Small intestine (tissue), 7 donors: ENCODE measurements at regions not wholly inside any gene's neighbourhood (a gene's known extent, or its start where the extent isn't known, plus 50 kb on each side); places are given as distances from the start of the nearest gene placed in this dataset.

Experiments
- DNase-seq, 2 donors: peaks; one replicate each; pipeline versions ENCODE4 v3.0.0 to v3.0.0-alpha.2; 2013
- FAIRE-seq: peaks from 2 replicates; lab custom pipeline; 2012; peaks lifted over from hg19 to GRCh38; lab: Jason Lieb, UNC
- H3K27ac ChIP-seq, 3 donors: one replicate each; pipeline ENCODE4 v1.5.1; 2013; ENCODE audit warnings: low read length in 2 of 3, mild to moderate bottlenecking in 2 of 3, control low read depth in 1 of 3, inconsistent platforms in 1 of 3, low read depth in 1 of 3, moderate library complexity in 1 of 3
- H3K27me3 ChIP-seq, 3 donors: one replicate each; pipeline ENCODE4 v1.6.1; 2013; ENCODE audit warnings: low read length in 3 of 3, inconsistent platforms in 1 of 3; ENCODE audit not compliant: control insufficient read depth in 3 of 3, insufficient read depth in 3 of 3
- H3K36me3 ChIP-seq, 3 donors: one replicate each; pipeline ENCODE4 v1.6.1; 2013; ENCODE audit warnings: low read length in 3 of 3, inconsistent platforms in 1 of 3, low read depth in 1 of 3, mild to moderate bottlenecking in 1 of 3, moderate library complexity in 1 of 3; ENCODE audit not compliant: control insufficient read depth in 3 of 3, insufficient read depth in 2 of 3
- H3K4me1 ChIP-seq, 3 donors: one replicate each; pipeline ENCODE4 v1.6.1; 2013; ENCODE audit warnings: low read length in 2 of 3, inconsistent platforms in 1 of 3, low read depth in 1 of 3, mild to moderate bottlenecking in 1 of 3, moderate library complexity in 1 of 3; ENCODE audit not compliant: control insufficient read depth in 3 of 3, insufficient read depth in 2 of 3
- H3K4me3 ChIP-seq, 3 donors: one replicate each; pipeline ENCODE4 v1.5.1; 2013; ENCODE audit warnings: low read length in 3 of 3, control low read depth in 1 of 3, inconsistent platforms in 1 of 3, low read depth in 1 of 3, mild to moderate bottlenecking in 1 of 3, moderate library complexity in 1 of 3
- H3K9me3 ChIP-seq, 2 donors: one replicate each; pipeline ENCODE4 v1.6.1; 2013; ENCODE audit warnings: low read depth in 1 of 2, low read length in 1 of 2; ENCODE audit not compliant: control insufficient read depth in 2 of 2, insufficient read depth in 1 of 2
- WGBS, 3 donors: extraction: QIAGEN DNeasy Blood & Tissue Kit; methylation state at CpG; one replicate each; pipeline ENCODE4 v1.1.7; 2013; 5-methylcytosine and 5-hydroxymethylcytosine counted together
- donor health status: healthy with polysubstance abuse.
- donor health status: control.
- donor health status: control.
- donor health status: Bipolar disorder and iron deficiency.
- donor health status: healthy.

DNA sequence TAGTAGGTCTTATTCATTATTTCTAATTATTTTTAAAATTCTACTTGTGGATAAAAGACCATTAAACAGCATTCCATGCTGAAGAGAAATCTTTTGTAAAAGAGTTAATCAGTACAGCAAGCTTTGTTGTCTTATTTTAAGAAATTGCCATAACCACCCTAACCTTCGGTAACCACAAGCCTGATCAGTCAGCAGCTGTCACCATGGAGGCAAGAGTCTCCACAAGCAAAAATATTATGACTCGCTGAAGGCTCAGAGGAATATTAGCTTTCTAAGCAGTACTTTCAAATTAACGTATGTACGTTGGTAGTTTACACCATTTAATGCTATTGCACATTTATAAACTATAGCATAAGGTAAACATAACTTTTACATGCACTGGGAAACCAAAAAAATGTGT lies 650.5 kb upstream of the LINC00305 start:
- no peak for FAIRE-seq
- H3K27ac ChIP-seq, result no peak overlapping the region
- 78 to 89% (median 79%) methylated on average over 4 of the region's 4 CpGs for WGBS, 3 donors
- no peak for DNase-seq
- H3K36me3 ChIP-seq, result no peaks in the 10 kb centered on the region
- no peak overlapping the region for H3K4me3 ChIP-seq
- H3K27me3 ChIP-seq, result no peaks in the 10 kb centered on the region
- H3K9me3 ChIP-seq, result no peaks in the 10 kb centered on the region
- no peaks in the 10 kb centered on the region for H3K4me1 ChIP-seq

DNA sequence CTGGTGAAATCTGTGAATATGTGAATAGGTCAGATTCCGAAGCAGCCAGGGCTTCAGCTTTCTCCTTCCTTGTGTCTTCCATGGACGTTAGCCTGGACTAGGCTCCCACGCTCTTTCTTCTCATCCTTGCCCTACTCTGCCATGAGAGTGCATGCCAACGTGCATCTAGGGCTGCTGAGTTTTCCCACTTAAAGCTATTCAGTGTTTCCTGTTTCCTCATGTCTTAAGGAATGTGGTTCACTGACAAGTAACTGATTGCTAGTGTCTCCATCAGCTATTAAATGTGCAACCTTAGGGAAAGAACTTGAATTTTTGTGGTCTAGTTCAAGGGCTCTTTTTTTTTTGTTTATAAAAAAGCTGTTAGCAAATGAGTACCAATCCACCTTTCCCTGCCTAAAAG lies 642.3 kb upstream of the LINC00305 start:
- DNase-seq, result no peak
- Histone ChIP-seq H3K27me3 (no peaks in the 10 kb centered on the region), H3K4me1 (no peaks in the 10 kb centered on the region), H3K36me3 (no peaks in the 10 kb centered on the region), H3K9me3 (no peaks in the 10 kb centered on the region), H3K27ac (no peak overlapping the region), H3K4me3 (no peak overlapping the region)
- FAIRE-seq, result no peak
- 61 to 69% (median 65%) methylated on average over 4 of the region's 4 CpGs for WGBS, 3 donors

DNA sequence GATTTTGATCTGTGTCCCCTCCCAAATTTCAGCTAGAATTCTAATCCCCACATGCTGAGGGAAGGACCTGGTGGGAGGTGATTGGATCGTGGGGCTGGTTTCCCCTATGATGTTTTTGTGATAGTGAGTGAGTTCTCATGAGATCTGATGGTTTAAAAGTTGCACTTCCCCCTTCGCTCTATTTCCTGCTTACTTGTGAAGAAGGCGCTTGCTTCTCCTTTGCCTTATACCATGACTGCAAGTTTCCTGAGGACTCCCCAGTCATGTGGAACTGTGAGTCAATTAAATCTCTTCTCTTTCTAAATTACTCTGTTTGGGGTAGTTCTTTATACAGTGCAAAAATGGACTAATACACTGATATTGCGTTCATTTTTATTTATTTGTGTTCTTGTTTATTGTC lies 636.8 kb upstream of the LINC00305 start:
- FAIRE-seq, result no peak
- Histone ChIP-seq H3K27ac (no peak overlapping the region), H3K27me3 (no peaks in the 10 kb centered on the region), H3K4me1 (no peaks in the 10 kb centered on the region), H3K36me3 (no peaks in the 10 kb centered on the region), H3K4me3 (no peak overlapping the region), H3K9me3 (no peaks in the 10 kb centered on the region)
- DNase-seq, result no peak
- WGBS, 3 donors, result 33 to 60% (median 37%) methylated on average over 4 of the region's 4 CpGs

DNA sequence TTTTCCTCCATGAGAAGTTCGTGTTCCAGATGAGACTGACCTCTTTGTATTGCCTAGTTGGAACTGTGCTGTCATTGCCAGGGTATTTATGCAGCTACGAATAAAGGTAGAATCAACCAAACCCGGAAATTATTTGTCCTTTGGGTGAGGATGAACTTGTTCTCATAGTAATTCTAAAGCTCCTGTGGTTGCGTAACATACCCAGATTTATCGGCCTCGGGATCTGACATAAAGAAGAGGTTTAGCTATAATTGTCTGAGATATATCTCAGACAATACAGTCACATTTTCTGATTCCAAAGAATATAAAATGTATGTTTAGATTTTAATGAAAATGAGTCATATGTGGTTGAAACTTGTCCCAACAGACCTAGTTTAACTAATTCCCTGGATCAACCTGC lies 628.7 kb upstream of the LINC00305 start:
- Histone ChIP-seq H3K27me3 (no peaks in the 10 kb centered on the region), H3K36me3 (no peaks in the 10 kb centered on the region), H3K4me3 (no peak overlapping the region), H3K4me1 (no peaks in the 10 kb centered on the region), H3K27ac (no peak overlapping the region), H3K9me3 (no peaks in the 10 kb centered on the region)
- no peak for DNase-seq
- 77 to 85% (median 80%) methylated on average over 6 of the region's 6 CpGs for WGBS, 3 donors
- no peak for FAIRE-seq

DNA sequence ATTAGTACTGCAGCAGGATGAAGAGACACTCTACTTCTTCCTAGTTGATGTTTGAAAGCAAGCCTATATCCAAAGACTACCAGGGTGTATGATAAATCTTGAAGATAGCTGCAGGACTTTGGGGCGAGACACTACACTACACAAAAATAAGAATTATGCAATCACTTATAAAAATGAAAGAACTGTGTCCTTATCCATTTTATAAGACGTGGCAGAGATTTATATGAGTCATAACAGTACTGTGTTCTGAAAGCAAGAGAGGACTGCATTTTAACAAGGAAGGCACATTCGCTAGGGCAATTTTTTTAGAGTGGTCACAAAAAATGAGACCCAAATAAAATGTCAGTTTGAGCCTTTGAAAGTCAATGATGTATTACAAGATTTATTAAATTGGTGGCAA lies 617.0 kb upstream of the LINC00305 start:
- no peak overlapping the region for H3K27ac ChIP-seq
- WGBS, 3 donors, result 49 to 72% (median 50%) methylated on average over 3 of the region's 3 CpGs
- H3K4me3 ChIP-seq, result no peak overlapping the region
- FAIRE-seq (no peak), DNase-seq (no peak)
- H3K9me3 ChIP-seq, result no peaks in the 10 kb centered on the region
- no peaks in the 10 kb centered on the region for H3K36me3 ChIP-seq
- no peaks in the 10 kb centered on the region for H3K4me1 ChIP-seq
- no peaks in the 10 kb centered on the region for H3K27me3 ChIP-seq

DNA sequence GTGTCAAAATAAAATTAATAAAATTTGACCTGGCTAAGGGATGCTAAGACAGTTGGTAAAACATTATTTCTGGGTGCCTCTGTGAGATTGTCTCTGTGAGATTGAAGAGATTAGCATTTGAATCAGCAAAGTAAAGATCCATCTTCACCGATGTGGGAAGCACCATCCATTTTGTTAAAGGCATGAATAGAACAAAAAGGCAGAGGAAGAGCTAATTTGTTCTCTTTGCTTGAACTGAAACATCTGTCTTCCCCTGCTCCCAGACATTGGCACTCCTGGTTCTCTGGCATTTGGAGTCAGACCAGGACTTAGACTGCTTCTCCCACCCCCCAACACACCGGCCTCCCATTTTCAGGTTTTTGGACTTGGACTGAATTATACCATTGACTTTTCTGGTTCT lies 603.8 kb upstream of the LINC00305 start:
- Histone ChIP-seq H3K9me3 (no peaks in the 10 kb centered on the region), H3K27ac (no peak overlapping the region), H3K36me3 (no peaks in the 10 kb centered on the region), H3K4me3 (no peak overlapping the region), H3K4me1 (no peaks in the 10 kb centered on the region), H3K27me3 (no peaks in the 10 kb centered on the region)
- DNase-seq (no peak), FAIRE-seq (no peak)
- 78 to 83% (median 80%) methylated on average over 2 of the region's 2 CpGs for WGBS, 3 donors

DNA sequence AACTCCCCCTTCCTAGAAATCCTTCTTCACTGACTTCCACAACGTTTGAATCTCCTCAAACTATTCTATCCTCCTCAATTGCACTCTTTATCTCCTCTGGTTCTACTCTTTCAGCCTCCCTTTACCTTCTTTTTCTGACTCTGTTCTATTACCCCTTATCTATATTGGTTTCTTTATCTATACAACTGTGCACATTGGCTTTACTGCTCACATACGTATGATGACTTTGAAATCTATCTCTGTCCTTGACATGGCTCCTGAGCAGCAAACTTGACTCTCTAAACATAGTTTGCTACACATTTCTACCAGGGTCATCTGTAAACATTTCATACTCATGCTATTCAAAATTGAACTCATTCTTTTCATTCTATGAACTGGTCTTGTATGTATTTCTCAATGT lies 601.0 kb upstream of the LINC00305 start:
- Histone ChIP-seq H3K27me3 (no peaks in the 10 kb centered on the region), H3K4me3 (no peak overlapping the region), H3K4me1 (no peaks in the 10 kb centered on the region), H3K9me3 (no peaks in the 10 kb centered on the region), H3K27ac (no peak overlapping the region), H3K36me3 (no peaks in the 10 kb centered on the region)
- DNase-seq (peak; percentile 26 to 56), FAIRE-seq (no peak)
- 15 to 54% (median 26%) methylated on average over 2 of the region's 2 CpGs for WGBS, 3 donors

DNA sequence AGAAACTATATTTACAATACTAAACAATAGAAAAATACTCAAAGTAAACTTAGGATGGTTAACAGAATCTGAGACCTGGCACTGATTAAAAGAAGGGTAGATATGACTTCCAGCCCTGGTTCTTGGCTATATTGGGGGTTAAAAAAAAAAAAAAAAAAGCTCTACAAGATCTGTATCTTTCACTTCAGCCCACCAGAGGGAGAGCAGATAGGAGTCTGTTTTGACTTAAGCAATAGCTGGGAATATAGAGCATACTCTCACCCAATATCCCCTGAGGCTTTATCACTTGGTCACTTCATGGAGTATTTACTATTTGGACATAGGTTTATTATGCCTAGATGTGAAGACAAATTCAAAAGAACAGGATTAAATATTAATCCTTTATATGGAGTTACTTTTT lies 598.9 kb upstream of the LINC00305 start:
- Histone ChIP-seq H3K9me3 (no peaks in the 10 kb centered on the region), H3K27me3 (no peaks in the 10 kb centered on the region), H3K36me3 (no peaks in the 10 kb centered on the region), H3K27ac (no peak overlapping the region), H3K4me3 (no peak overlapping the region), H3K4me1 (no peaks in the 10 kb centered on the region)
- FAIRE-seq (no peak), DNase-seq (no peak)

DNA sequence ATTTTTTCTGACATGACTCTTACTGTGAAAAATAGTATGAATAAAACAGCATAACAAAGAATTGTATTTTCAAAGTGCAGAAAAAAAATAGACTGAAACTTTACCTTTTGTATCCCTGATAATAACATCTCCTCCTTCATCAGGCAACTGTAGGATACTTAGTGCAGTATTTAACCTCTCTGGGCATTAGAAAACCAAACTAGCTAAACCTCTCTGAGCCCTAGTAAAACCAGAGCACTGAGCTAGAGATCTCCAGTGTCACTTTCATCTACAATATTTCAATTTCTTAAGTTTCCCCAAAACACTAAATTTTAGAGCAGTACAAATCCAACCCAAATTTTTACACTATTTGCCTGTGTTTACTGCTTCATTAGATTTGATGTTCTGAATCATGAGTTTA lies 594.0 kb upstream of the LINC00305 start:
- Histone ChIP-seq H3K4me3 (no peak overlapping the region), H3K9me3 (no peaks in the 10 kb centered on the region), H3K4me1 (no peaks in the 10 kb centered on the region), H3K36me3 (no peaks in the 10 kb centered on the region), H3K27ac (no peak overlapping the region), H3K27me3 (no peaks in the 10 kb centered on the region)
- DNase-seq (no peak), FAIRE-seq (no peak)
